AG04449 (cell line): ENCODE measurements at regions not wholly inside any gene's neighbourhood (a gene's known extent, or its start where the extent isn't known, plus 50 kb on each side); places are given as distances from the start of the nearest gene placed in this dataset.
"Not testable (repeated sequence)": the region's sequence is repeated elsewhere in the genome, so short reads cannot be mapped to it uniquely, and the experiment has no call there.

Source experiments
- CTCF ChIA-PET: fragments of 350-600 bp; formaldehyde crosslinking; extraction: SDS; loops from one replicate; lab custom pipeline; 2021; ENCODE audit warnings: antibody characterized with exemption; lab: Yijun Ruan, JAX
- POLR2A ChIA-PET: fragments of 400-600, 350-600 bp; formaldehyde crosslinking; extraction: SDS; loops from one replicate; lab custom pipeline; 2020; ENCODE audit warnings: antibody characterized with exemption, inconsistent platforms; lab: Yijun Ruan, JAX
- DNase-seq: peaks from one replicate; pipeline ENCODE4 v3.0.0-alpha.2; 2010; ENCODE audit warnings: low read depth, low spot score
- H3K4me3 ChIP-seq: 2 replicates; pipeline ENCODE4 v1.5.1; 2011; ENCODE audit warnings: low read depth, mild to moderate bottlenecking, control low read depth, low read length
- CTCF ChIP-seq: IDR thresholded peaks from one replicate; pipeline ENCODE4 v1.5.1; 2011; ENCODE audit warnings: mild to moderate bottlenecking, moderate library complexity, low read length, control low read depth, inconsistent platforms; ENCODE audit not compliant: insufficient read depth; ENCODE audit errors: missing control alignments

- DNase-seq = no peak
- ChIA-PET POLR2A (no interaction called here), CTCF (no interaction called here)
- H3K4me3 ChIP-seq = no peak overlapping the region
- no peak for TF ChIP-seq CTCF
These were observed 1627.7 kb upstream of the CDH9 start for GRCh38 chr5:28666110-28666509.

GRCh38 chr5:28648108-28648507 lies 1609.7 kb upstream of the CDH9 start:
- no peak for TF ChIP-seq CTCF
- DNase-seq = no peak
- CTCF ChIA-PET = no interaction called here
- H3K4me3 ChIP-seq = no peak overlapping the region
- POLR2A ChIA-PET = no interaction called here

GRCh38 chr5:28632607-28633006 lies 1594.2 kb upstream of the CDH9 start:
- ChIA-PET CTCF (no interaction called here), POLR2A (no interaction called here)
- H3K4me3 ChIP-seq = no peak overlapping the region

GRCh38 chr5:28603869-28604268 lies 1565.5 kb upstream of the CDH9 start:
- no peak for TF ChIP-seq CTCF
- H3K4me3 ChIP-seq = no peak overlapping the region
- CTCF ChIA-PET = no interaction called here
- POLR2A ChIA-PET = no interaction called here
- DNase-seq = no peak

More at GRCh38 chr5:28632607-28633006, 1594.2 kb upstream of the CDH9 start:
- TF ChIP-seq CTCF = no peak
- DNase-seq = no peak

GRCh38 chr5:28602429-28602828 lies 1564.0 kb upstream of the CDH9 start:
- TF ChIP-seq CTCF = no peak
- ChIA-PET POLR2A (no interaction called here), CTCF (no interaction called here)
- H3K4me3 ChIP-seq = no peak overlapping the region
- no peak for DNase-seq

- H3K4me3 ChIP-seq, POLR2A ChIA-PET, CTCF ChIA-PET, DNase-seq: not testable (repeated sequence)
These were observed 1558.3 kb upstream of the CDH9 start for GRCh38 chr5:28596707-28597106.

- no peak overlapping the region for H3K4me3 ChIP-seq
- POLR2A ChIA-PET = no interaction called here
- DNase-seq = no peak
These were observed 1542.2 kb upstream of the CDH9 start for GRCh38 chr5:28580616-28581015.

More at GRCh38 chr5:28580616-28581015, 1542.2 kb upstream of the CDH9 start:
- TF ChIP-seq CTCF = no peak
- CTCF ChIA-PET = no interaction called here
